HFF-Myc (cell line): ENCODE measurements at regions not wholly inside any gene's neighbourhood (a gene's known extent, or its start where the extent isn't known, plus 50 kb on each side); places are given as distances from the start of the nearest gene placed in this dataset.
"Not testable (repeated sequence)": the region's sequence is repeated elsewhere in the genome, so short reads cannot be mapped to it uniquely, and the experiment has no call there.

Experiments
- DNase-seq: peaks from one replicate; pipeline ENCODE4 v3.0.0-alpha.2; 2011; ENCODE audit warnings: low read depth; ENCODE audit errors: extremely low read depth
- H3K4me3 ChIP-seq: replicated peaks from 2 replicates; pipeline ENCODE4 v1.5.1; 2011; ENCODE audit warnings: low read depth, mild to moderate bottlenecking, control low read depth, low read length
- CTCF ChIP-seq: IDR thresholded peaks from 2 replicates; pipeline ENCODE4 v1.5.1; 2012; ENCODE audit warnings: mild to moderate bottlenecking, low read depth, low read length, control low read depth; ENCODE audit errors: missing control alignments

GRCh38 chr13:104510422-104510821 is 1444.2 kb upstream of the SLC10A2 start:
- no peak overlapping the region for H3K4me3 ChIP-seq
- TF ChIP-seq CTCF, result no peak
- DNase-seq, result no peak

GRCh38 chr13:104493502-104493901 is 1427.3 kb upstream of the SLC10A2 start:
- DNase-seq, H3K4me3 ChIP-seq: not testable (repeated sequence)

- H3K4me3 ChIP-seq, result no peak overlapping the region
- no peak for TF ChIP-seq CTCF
- DNase-seq, result no peak
Measured at GRCh38 chr13:104491916-104492315, 1425.7 kb upstream of the SLC10A2 start.

- no peak overlapping the region for H3K4me3 ChIP-seq
- DNase-seq, result no peak
- no peak for TF ChIP-seq CTCF
Measured at GRCh38 chr13:104487006-104487405, 1420.8 kb upstream of the SLC10A2 start.

GRCh38 chr13:104485571-104485970 is 1419.4 kb upstream of the SLC10A2 start:
- H3K4me3 ChIP-seq, result no peak overlapping the region
- TF ChIP-seq CTCF, result no peak
- no peak for DNase-seq

- no peak for TF ChIP-seq CTCF
- no peak overlapping the region for H3K4me3 ChIP-seq
- no peak for DNase-seq
Measured at GRCh38 chr13:104483631-104484030, 1417.4 kb upstream of the SLC10A2 start.

GRCh38 chr13:104477261-104477660 is 1411.0 kb upstream of the SLC10A2 start:
- no peak for TF ChIP-seq CTCF
- no peak overlapping the region for H3K4me3 ChIP-seq
- DNase-seq, result no peak
